ENCODE measurements at regions not wholly inside any gene's neighbourhood (a gene's known extent, or its start where the extent isn't known, plus 50 kb on each side); places are given as distances from the start of the nearest gene placed in this dataset.
A peak's percentile ranks its signal among the peaks of the same experiment; 100 is the strongest.

DNA sequence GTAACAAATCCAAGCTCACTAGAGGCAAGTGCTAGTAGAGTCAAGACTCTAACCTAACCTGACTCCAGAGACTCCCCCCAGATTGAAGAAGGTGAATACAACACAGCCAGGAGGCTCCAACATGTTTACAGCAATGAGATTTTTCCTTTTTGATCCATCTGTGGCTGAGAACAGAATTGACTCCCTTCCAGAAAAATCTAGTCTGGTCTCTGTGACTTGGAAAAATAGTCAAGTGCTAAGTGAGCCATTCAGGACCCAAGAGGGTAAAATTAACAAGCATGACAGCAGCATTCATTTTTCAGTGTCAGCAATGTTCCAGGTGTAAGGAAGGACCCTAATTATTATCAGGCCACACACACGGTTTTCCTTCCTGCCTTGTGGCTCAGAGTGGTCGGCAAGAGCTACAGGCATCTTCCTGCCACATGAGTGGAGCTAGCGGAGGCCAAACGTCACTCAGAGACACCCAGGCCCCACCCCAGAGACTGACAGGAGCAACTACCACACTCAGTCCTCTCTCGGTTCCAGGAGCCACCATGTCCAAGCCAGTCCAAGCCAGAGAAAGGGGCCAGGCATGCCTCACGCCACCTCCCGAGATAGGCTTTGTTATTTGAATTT lies 395.1 kb downstream of the FOXO1 start:
- H4K91ac ChIP-seq (ENCODE audit: low read depth, low read length, poor library complexity), result no peak overlapping the region
- no peak overlapping the region for H2AK5ac ChIP-seq (ENCODE audit: low read depth, low read length)
- no peak overlapping the region for H3K4me2 ChIP-seq (ENCODE audit: insufficient read depth, low read length, poor library complexity, severe bottlenecking)
- H3K23ac ChIP-seq (ENCODE audit: low read depth, low read length, poor library complexity), result no peak overlapping the region
- H3K27ac ChIP-seq (replicated peaks; ENCODE audit: low read length), result no peak overlapping the region
- H3K9ac ChIP-seq (ENCODE audit: low read depth, low read length, poor library complexity), result no peak overlapping the region
- peaks cover 0 to 6% of the 10 kb centered on the region in 2 donors for H3K4me1 ChIP-seq (ENCODE audit: control insufficient read depth in 2 of 2, insufficient read depth in 1 of 2, low read depth in 1 of 2, low read length in 2 of 2)
- DNase-seq (ENCODE audit: low spot score), result no peak
- no peaks in the 10 kb centered on the region for H3K36me3 ChIP-seq (replicated peaks in 1 of 2; ENCODE audit: control insufficient read depth in 2 of 2, insufficient read depth in 2 of 2, low read length in 2 of 2)
- H2AFZ ChIP-seq (ENCODE audit: low read length), result no peak overlapping the region
- no peak overlapping the region for H3K14ac ChIP-seq (ENCODE audit: low read length)
- H2BK5ac ChIP-seq (ENCODE audit: low read length), result no peak overlapping the region
- peak overlapping the region; percentile 29 for H4K8ac ChIP-seq (ENCODE audit: low read depth, low read length)
- no peaks in the 10 kb centered on the region for H3K27me3 ChIP-seq (ENCODE audit: control insufficient read depth in 3 of 3, insufficient read depth in 3 of 3, low read depth in 1 of 3, low read length in 3 of 3)
- no peaks in the 10 kb centered on the region for H3K79me1 ChIP-seq (ENCODE audit: low read depth, low read length)
- no peak overlapping the region for H2BK12ac ChIP-seq (ENCODE audit: low read length)
- H3K4me3 ChIP-seq (ENCODE audit: low read length in 2 of 2), result no peak overlapping the region
- H2BK120ac ChIP-seq (ENCODE audit: low read depth, low read length), result no peak overlapping the region
- H3K18ac ChIP-seq (ENCODE audit: low read length), result no peak overlapping the region
- no CpG with 5 or more reads among the region's 7 CpGs for WGBS, 2 donors (ENCODE audit: extremely low coverage in 2 of 2, insufficient read length in 2 of 2, insufficient replicate concordance in 1 of 2)
- H3K9me3 ChIP-seq (replicated peaks in 1 of 2; ENCODE audit: control insufficient read depth in 2 of 2, insufficient read depth in 1 of 2, low read depth in 1 of 2, low read length in 2 of 2), result peaks cover 0 to 2% of the 10 kb centered on the region in 2 donors
- peak overlapping the region; percentile 72 for H2BK15ac ChIP-seq (ENCODE audit: low read length)
- no peak overlapping the region for H3K4ac ChIP-seq (ENCODE audit: low read length)

DNA sequence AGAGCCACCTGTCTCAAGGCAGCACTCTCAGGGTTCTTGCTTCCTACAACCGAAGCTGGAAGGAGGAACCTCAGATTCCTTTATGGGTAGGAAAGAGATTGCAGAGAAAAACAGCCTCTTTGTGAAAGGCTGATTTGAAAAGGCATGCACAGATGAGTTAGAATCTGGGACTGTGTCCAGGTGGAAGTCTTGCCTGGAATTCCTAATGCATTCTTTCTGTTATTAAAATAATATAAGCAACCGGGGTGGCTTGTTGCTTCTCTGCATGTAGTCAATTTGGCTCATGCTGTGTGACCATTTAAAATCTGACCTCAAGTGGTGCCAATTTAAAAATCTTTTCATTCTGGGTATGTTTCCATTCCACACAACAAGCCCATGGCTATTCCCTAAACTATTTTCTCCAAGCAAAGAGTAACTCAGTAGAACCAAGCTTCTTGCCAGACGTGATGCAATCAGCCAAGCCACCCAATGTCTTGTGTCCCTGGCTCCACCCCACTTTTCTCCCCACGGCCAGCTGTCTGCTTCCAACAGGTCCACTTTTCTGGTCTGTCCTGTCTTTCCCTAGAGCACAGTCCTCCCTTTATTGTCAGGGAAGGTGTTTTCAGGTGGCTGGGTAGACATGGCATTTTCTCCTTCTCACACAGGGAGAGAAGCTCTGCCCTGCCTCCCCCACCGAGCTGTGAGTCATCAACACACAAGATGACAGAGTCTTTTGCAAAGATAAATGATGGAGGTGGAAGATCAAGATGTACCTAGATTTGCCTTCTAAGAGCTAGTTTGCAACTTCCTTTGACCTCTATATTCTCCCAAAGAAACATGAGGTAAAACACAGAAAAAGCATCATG lies 394.3 kb downstream of the FOXO1 start:
- Histone ChIP-seq H3K79me1 (ENCODE audit: low read depth, low read length) (no peaks in the 10 kb centered on the region), H3K9ac (ENCODE audit: low read depth, low read length, poor library complexity) (no peak overlapping the region), H3K4me2 (ENCODE audit: insufficient read depth, low read length, poor library complexity, severe bottlenecking) (no peak overlapping the region), H3K14ac (ENCODE audit: low read length) (no peak overlapping the region), H2BK120ac (ENCODE audit: low read depth, low read length) (no peak overlapping the region), H2AFZ (ENCODE audit: low read length) (no peak overlapping the region), H4K91ac (ENCODE audit: low read depth, low read length, poor library complexity) (no peak overlapping the region), H3K27me3 (ENCODE audit: control insufficient read depth in 3 of 3, insufficient read depth in 3 of 3, low read depth in 1 of 3, low read length in 3 of 3) (no peaks in the 10 kb centered on the region), H3K23ac (ENCODE audit: low read depth, low read length, poor library complexity) (no peak overlapping the region), H2BK5ac (ENCODE audit: low read length) (no peak overlapping the region), H3K4me3 (ENCODE audit: low read length in 2 of 2) (no peak overlapping the region), H3K27ac (replicated peaks; ENCODE audit: low read length) (no peak overlapping the region), H3K36me3 (replicated peaks in 1 of 2; ENCODE audit: control insufficient read depth in 2 of 2, insufficient read depth in 2 of 2, low read length in 2 of 2) (no peaks in the 10 kb centered on the region), H4K8ac (ENCODE audit: low read depth, low read length) (no peak overlapping the region), H3K18ac (ENCODE audit: low read length) (peak overlapping the region; percentile 36), H2AK5ac (ENCODE audit: low read depth, low read length) (no peak overlapping the region), H3K4me1 (ENCODE audit: control insufficient read depth in 2 of 2, insufficient read depth in 1 of 2, low read depth in 1 of 2, low read length in 2 of 2) (peaks cover 0 to 6% of the 10 kb centered on the region in 2 donors), H2BK15ac (ENCODE audit: low read length) (peak overlapping the region; percentile 72), H3K4ac (ENCODE audit: low read length) (no peak overlapping the region), H2BK12ac (ENCODE audit: low read length) (no peak overlapping the region), H3K9me3 (replicated peaks in 1 of 2; ENCODE audit: control insufficient read depth in 2 of 2, insufficient read depth in 1 of 2, low read depth in 1 of 2, low read length in 2 of 2) (peaks cover 0 to 3% of the 10 kb centered on the region in 2 donors)
- no CpG with 5 or more reads among the region's 5 CpGs for WGBS, 2 donors (ENCODE audit: extremely low coverage in 2 of 2, insufficient read length in 2 of 2, insufficient replicate concordance in 1 of 2)
- no peak for DNase-seq (ENCODE audit: low spot score)

GRCh38 chr13:40272776-40273139 lies 393.7 kb downstream of the FOXO1 start:
- DNase-seq (ENCODE audit: low spot score), result no peak
- Histone ChIP-seq H2AFZ (ENCODE audit: low read length) (no peak overlapping the region), H3K27me3 (ENCODE audit: control insufficient read depth in 3 of 3, insufficient read depth in 3 of 3, low read depth in 1 of 3, low read length in 3 of 3) (no peaks in the 10 kb centered on the region), H3K4me3 (ENCODE audit: low read length in 2 of 2) (no peak overlapping the region), H3K4ac (ENCODE audit: low read length) (no peak overlapping the region), H4K91ac (ENCODE audit: low read depth, low read length, poor library complexity) (no peak overlapping the region), H2BK5ac (ENCODE audit: low read length) (no peak overlapping the region), H2BK15ac (ENCODE audit: low read length) (no peak overlapping the region), H3K79me1 (ENCODE audit: low read depth, low read length) (no peaks in the 10 kb centered on the region), H2BK120ac (ENCODE audit: low read depth, low read length) (no peak overlapping the region), H3K9ac (ENCODE audit: low read depth, low read length, poor library complexity) (no peak overlapping the region), H3K4me1 (ENCODE audit: control insufficient read depth in 2 of 2, insufficient read depth in 1 of 2, low read depth in 1 of 2, low read length in 2 of 2) (peaks cover 0 to 6% of the 10 kb centered on the region in 2 donors), H3K14ac (ENCODE audit: low read length) (no peak overlapping the region), H4K8ac (ENCODE audit: low read depth, low read length) (no peak overlapping the region), H3K4me2 (ENCODE audit: insufficient read depth, low read length, poor library complexity, severe bottlenecking) (no peak overlapping the region), H3K18ac (ENCODE audit: low read length) (no peak overlapping the region), H3K27ac (replicated peaks; ENCODE audit: low read length) (no peak overlapping the region), H3K9me3 (replicated peaks in 1 of 2; ENCODE audit: control insufficient read depth in 2 of 2, insufficient read depth in 1 of 2, low read depth in 1 of 2, low read length in 2 of 2) (peaks cover 0 to 3% of the 10 kb centered on the region in 2 donors), H2BK12ac (ENCODE audit: low read length) (peak overlapping the region; percentile 11), H3K36me3 (replicated peaks in 1 of 2; ENCODE audit: control insufficient read depth in 2 of 2, insufficient read depth in 2 of 2, low read length in 2 of 2) (no peaks in the 10 kb centered on the region), H3K23ac (ENCODE audit: low read depth, low read length, poor library complexity) (no peak overlapping the region), H2AK5ac (ENCODE audit: low read depth, low read length) (no peak overlapping the region)
- no CpG with 5 or more reads among the region's 4 CpGs for WGBS, 2 donors (ENCODE audit: extremely low coverage in 2 of 2, insufficient read length in 2 of 2, insufficient replicate concordance in 1 of 2)

DNA sequence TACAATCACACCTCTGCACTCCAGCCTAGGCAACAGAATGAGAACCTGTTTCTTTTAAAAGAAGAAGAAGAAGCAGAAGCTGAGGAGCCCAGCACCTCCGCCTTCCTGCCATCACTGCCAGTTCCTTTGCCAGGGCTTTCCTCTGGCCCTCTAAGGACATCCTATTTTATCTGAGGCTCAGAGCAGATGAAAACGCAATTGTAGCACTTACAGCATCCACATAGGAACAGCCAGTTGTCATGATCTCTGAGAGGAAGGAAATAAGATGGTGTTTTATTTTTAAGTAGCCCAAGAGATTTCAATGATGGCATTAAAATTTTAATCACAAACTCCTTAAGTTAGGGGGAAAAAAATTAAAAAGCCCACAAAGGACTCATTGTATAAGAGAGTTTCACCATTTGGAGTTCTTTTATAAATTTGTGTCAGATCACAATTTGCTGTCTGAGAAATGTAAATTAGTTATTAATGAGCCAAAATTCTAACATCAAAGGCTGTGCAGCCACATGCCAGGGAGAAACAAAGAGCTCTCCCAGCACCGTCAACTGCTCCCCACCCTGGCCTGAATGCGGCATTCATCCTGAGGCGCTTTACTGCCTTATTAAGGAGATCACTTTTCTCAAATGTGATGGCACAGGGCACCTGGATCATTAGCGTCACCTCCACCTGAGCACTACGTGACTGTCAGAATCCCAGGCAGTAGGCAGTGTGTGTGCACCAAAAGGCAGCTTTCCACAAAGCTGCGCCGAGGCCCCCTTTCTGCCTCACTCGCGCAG lies 393.0 kb downstream of the FOXO1 start:
- no peak overlapping the region for H2BK12ac ChIP-seq (ENCODE audit: low read length)
- no CpG with 5 or more reads among the region's 11 CpGs for WGBS, 2 donors (ENCODE audit: extremely low coverage in 2 of 2, insufficient read length in 2 of 2, insufficient replicate concordance in 1 of 2)
- H3K9ac ChIP-seq (ENCODE audit: low read depth, low read length, poor library complexity), result no peak overlapping the region
- no peaks in the 10 kb centered on the region for H3K27me3 ChIP-seq (ENCODE audit: control insufficient read depth in 3 of 3, insufficient read depth in 3 of 3, low read depth in 1 of 3, low read length in 3 of 3)
- no peak overlapping the region for H2AFZ ChIP-seq (ENCODE audit: low read length)
- H3K4me1 ChIP-seq (ENCODE audit: control insufficient read depth in 2 of 2, insufficient read depth in 1 of 2, low read depth in 1 of 2, low read length in 2 of 2), result peaks cover 0 to 6% of the 10 kb centered on the region in 2 donors
- no peak overlapping the region for H3K4me2 ChIP-seq (ENCODE audit: insufficient read depth, low read length, poor library complexity, severe bottlenecking)
- H3K27ac ChIP-seq (replicated peaks; ENCODE audit: low read length), result no peak overlapping the region
- no peak for DNase-seq (ENCODE audit: low spot score)
- H3K79me1 ChIP-seq (ENCODE audit: low read depth, low read length), result no peaks in the 10 kb centered on the region
- H3K18ac ChIP-seq (ENCODE audit: low read length), result peak overlapping the region; percentile 68
- no peak overlapping the region for H3K4me3 ChIP-seq (ENCODE audit: low read length in 2 of 2)
- peaks cover 0 to 3% of the 10 kb centered on the region in 2 donors for H3K9me3 ChIP-seq (replicated peaks in 1 of 2; ENCODE audit: control insufficient read depth in 2 of 2, insufficient read depth in 1 of 2, low read depth in 1 of 2, low read length in 2 of 2)
- no peak overlapping the region for H2BK120ac ChIP-seq (ENCODE audit: low read depth, low read length)
- no peak overlapping the region for H4K8ac ChIP-seq (ENCODE audit: low read depth, low read length)
- no peak overlapping the region for H4K91ac ChIP-seq (ENCODE audit: low read depth, low read length, poor library complexity)
- H2BK15ac ChIP-seq (ENCODE audit: low read length), result no peak overlapping the region
- no peak overlapping the region for H2AK5ac ChIP-seq (ENCODE audit: low read depth, low read length)
- H2BK5ac ChIP-seq (ENCODE audit: low read length), result no peak overlapping the region
- no peak overlapping the region for H3K23ac ChIP-seq (ENCODE audit: low read depth, low read length, poor library complexity)
- H3K4ac ChIP-seq (ENCODE audit: low read length), result no peak overlapping the region
- H3K14ac ChIP-seq (ENCODE audit: low read length), result peak overlapping the region; percentile 56
- no peaks in the 10 kb centered on the region for H3K36me3 ChIP-seq (replicated peaks in 1 of 2; ENCODE audit: control insufficient read depth in 2 of 2, insufficient read depth in 2 of 2, low read length in 2 of 2)

All from neuronal stem cell (in vitro differentiated cells).